ENCODE measurements at regions not wholly inside any gene's neighbourhood (a gene's known extent, or its start where the extent isn't known, plus 50 kb on each side); places are given as distances from the start of the nearest gene placed in this dataset.

GRCh38 chr13:105703843-105704242 is 831.6 kb downstream of the EFNB2 start:
- no peak for TF ChIP-seq CTCF (IDR thresholded peaks at IDR 0.05)
- TF ChIP-seq POLR2AphosphoS5 (IDR thresholded peaks at IDR 0.05), result no peak
- no peak for TF ChIP-seq POLR2A (IDR thresholded peaks at IDR 0.05)
